Renal pelvis (tissue), 1 donor: ENCODE measurements at regions not wholly inside any gene's neighbourhood (a gene's known extent, or its start where the extent isn't known, plus 50 kb on each side); places are given as distances from the start of the nearest gene placed in this dataset.

ENCODE experiments used
- DNase-seq: peaks from one replicate; pipeline ENCODE4 v3.0.0-alpha.2; 2013

- DNase-seq, result no peak
Measured at GRCh38 chr16:27719106-27719445, 169.1 kb downstream of the KATNIP start.

DNA sequence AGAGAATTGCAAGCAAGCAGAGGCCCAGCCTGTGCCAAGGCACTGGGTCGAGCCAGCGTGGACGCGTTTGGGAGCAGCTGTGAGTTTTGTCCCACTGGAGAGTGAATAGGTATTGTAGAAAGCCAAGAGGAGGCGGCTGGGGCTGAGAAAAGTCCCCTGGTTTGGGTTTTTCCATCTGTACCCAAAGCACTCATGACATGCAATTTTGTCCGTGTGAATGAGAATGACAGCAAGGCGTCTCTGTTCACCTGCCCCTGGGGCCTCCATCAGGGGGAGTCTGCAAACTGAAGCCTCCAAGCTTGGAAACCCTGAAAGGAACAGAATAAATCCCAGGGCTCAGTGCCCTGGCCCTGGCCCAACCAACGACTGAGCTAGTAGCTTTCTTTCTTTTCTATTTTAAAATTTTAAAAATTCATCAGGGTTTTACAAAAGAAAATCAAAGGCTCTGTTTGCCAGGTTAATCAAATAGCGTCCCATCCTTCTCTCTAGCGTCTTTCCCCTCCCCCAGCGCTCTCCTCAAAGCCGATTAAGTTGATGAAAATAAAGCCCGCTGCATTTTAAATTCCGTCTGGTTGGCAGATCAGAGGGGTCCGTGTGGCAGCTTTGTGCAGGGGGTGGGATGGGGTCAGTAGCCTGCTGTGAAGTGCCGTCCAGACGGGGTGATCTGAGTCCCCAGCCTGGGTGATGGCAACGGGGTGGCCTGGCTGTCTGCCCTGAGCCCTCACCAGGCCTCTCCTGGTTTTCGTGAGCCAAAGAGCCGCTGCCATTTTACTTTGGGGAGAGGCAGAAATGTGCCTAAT, 171.0 kb downstream of the KATNIP start:
- no peak for DNase-seq

GRCh38 chr16:27721531-27722181, 171.7 kb downstream of the KATNIP start:
- DNase-seq, result no peak

- DNase-seq, result no peak
Measured at GRCh38 chr16:27722207-27722606, 172.3 kb downstream of the KATNIP start.

DNA sequence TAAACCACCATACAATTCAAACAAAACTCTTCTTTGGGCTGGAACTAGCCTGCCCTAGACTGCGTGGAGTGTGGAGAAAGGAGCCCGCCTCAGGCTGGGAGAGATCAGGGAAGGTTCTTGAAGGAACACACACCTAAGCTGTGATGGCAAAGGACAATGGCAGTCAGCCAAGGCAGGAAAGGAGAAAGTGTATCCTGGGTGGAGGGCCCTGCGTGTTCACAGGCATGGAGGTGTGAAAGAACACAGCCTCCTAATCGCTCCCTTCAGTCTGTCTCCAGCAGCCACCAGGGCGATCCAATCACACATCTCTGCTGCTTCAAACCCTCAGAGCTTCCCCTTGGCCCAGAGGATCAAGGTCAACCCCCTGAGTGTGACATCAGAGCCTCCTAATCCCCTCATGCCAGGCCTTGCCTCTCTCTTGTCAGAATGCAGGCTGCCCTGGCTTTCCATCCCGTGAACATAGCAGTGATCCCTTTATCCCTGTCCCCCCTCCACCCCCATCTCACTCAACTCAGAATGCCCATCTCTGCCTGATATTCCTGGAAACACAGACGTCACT, 173.0 kb downstream of the KATNIP start:
- DNase-seq, result no peak

- no peak for DNase-seq
Measured at GRCh38 chr16:27723711-27724481, 174.0 kb downstream of the KATNIP start.

DNA sequence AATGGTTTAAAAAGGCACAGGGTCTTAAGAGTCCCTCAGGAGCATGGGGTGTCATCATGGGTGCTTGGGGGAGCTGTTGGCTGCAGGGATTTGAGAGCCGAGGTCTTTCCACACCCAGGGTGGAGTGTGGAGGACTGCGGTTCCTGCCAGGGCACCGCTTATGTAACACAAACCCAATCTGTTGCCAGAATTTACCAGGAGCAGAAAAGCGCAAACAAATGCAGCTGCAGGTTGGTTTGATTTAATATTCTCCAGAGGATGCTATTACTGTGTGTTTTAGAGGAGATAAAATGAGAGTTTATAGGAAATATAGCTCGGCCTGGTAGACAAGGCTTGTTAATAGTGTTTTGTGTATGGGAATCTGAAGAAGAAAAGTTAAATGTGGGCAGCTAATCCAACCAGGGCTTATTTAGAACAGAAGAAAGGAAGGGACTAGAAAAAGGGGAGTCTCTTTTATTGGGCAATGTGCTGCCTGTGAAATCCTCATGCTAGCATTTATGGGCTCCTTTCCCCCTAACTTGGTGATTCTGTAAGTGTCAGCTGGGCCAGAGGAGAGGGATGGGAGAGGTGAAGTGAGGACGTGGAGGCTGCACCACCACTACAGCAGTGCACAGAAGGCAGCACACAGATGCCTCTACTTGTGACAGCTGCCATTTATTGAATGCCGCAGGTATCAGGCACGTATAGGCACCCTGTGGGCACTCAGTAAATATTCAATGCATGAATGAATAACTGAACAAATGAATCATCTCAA, 174.7 kb downstream of the KATNIP start:
- DNase-seq, result no peak

DNA sequence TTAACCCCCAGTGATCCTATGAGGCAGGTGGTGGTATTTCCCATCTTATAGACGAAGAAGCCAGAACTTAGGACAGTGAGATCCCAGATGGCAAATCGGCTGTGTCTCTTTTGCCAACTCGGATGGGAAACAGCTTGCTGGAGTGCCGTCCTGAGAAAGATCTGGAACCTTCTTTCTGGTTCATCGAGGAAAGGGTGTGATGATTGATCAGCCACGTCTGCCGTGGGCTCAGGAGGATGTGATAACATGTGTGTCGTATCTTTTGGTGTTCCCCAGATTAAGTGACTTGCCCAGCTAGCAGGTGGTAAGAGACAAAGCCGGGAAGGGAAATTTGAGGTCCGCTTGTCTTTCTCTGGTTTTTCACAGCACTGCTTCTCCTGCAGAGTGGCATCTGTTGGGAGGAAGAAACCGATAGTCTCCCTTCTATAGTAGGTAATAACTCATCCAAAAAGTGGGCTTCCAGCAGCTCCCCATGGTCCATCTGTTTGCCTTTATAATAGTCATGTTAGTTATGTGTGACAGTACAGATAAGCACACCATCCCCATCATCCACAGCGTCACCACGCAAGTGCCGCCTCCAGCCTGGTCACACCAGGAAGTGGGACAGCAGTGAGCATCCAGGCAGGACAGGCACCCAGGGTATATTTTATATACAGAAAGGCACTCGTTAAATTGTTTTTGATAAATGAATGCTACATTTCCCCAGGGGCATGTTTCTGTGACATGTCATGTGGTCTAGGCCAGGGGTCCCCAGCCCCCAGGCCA, 175.5 kb downstream of the KATNIP start:
- DNase-seq, result no peak

GRCh38 chr16:27726621-27727261, 176.8 kb downstream of the KATNIP start:
- DNase-seq, result no peak

- no peak for DNase-seq
Measured at GRCh38 chr16:27727941-27728340, 178.0 kb downstream of the KATNIP start.

DNA sequence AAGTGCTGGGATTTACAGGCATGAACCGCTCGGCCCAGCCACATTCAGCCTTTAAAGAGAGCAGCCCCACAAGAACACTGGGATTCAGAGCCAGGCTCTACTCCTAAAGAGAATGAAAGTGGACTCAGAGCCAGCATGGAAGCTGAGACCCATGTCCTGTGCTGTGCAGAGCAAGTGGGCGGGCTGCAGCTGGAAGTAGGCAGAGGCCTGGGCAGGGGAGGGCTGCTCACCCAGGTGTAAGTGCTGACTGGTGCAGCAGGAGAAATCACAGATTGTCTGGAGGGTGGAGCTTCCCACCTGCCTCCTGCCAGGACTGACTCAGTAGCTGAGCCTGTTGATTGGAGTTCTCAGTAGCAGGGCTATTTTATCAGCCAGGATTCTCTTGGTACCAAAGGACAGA, 178.7 kb downstream of the KATNIP start:
- no peak for DNase-seq

DNA sequence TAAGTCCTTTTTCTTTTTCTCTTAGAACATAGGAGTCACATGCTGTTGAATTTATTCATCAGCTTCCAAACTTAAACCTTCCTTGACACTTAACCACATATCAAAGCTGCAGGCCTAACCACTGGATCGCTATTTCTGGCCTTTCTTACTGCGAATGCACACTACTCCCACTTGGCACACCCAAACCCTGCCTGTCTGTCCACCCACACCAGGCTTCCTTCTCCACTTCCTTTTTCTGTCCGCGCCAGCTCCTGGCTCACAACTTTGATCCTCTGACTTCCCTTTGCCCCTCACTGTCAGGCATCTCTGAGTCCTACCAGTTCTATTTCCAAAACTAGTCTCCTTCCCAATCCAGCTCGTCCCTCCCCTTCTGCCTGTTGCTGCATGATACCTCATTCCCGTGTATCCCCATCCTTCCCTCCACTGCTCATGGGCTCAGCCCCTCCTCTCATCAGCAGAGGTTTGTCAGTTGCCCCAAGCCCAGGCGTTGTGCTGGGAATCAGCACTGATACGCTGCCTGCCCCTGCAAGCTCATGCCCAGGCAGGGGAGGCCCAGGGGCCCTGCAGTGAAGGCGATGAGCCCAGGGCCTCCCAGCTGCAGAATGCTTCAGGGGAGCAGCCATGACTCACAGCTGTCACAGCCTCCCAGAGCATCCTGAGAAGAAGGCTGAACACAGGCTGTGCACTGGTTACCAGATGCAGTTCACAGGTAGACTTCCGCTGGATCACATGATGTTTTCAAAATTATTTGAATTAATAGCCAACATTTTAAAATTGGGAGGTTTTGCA, 179.8 kb downstream of the KATNIP start:
- DNase-seq, result no peak

- no peak for DNase-seq
Measured at GRCh38 chr16:27730661-27731210, 180.8 kb downstream of the KATNIP start.

DNA sequence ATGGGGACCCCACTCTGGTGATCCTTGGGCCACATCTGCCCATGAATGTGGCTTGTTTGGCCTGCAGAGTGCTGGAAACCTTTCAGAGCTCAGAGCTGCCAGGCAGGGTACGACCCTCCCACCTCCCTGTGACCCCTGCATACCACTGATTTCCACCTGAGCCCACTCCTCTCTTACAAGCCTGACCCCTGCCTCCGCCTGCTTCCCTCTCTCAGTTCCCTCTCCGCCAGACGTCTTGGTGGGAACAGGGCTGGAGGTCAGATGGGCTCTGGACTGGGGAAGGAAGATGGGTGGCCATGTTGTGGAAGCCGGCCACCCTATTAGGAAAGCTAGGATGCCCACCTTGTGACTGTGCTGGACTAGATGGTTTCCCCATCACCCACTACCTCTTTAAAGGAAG, 185.1 kb downstream of the KATNIP start:
- no peak for DNase-seq

- DNase-seq, result no peak
Measured at GRCh38 chr16:27736431-27736830, 186.5 kb downstream of the KATNIP start.

DNA sequence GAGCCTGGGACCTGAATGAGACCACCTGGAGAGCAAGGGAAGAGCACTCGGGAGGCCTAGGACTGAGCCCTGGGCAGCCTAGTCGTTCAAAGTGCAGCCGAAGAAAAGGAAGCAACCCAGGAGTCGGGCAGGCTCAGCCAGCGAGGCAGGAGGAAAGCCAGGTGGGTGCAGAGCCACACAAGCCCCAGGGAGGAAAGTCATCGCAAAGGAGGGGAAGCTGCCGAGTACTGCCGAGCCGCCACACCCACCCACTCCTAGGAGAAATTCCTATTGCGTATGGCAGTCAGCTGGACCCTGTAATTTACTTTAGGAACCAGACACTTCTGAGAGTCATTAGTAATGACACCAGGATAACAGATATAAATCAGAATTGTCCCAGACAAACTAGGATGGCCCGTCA, 187.6 kb downstream of the KATNIP start:
- DNase-seq, result no peak
